Calu3 (cell line): ENCODE measurements at regions not wholly inside any gene's neighbourhood (a gene's known extent, or its start where the extent isn't known, plus 50 kb on each side); places are given as distances from the start of the nearest gene placed in this dataset.

Experiments
- BruUV-seq: library from RNA; stranded (reverse); fragments of 400-500 nt; replicated peaks from 2 replicates; lab custom pipeline; 2021; lab: Mats Ljungman, UMichigan
- CTCF ChIA-PET: fragments of 300-600 bp; sonication (Branson Sonifier 250); formaldehyde crosslinking; loops from one replicate; lab custom pipeline; 2022; ENCODE audit warnings: antibody characterized with exemption; lab: Charles Lee
- DNase-seq: peaks from one replicate; pipeline ENCODE4 v3.0.0; 2022
- H3K27ac Mint-ChIP-seq: one replicate; pipeline ENCODE4 v1.8.0; 2022; ENCODE audit warnings: mixed read lengths; ENCODE audit not compliant: unreplicated experiment
- H3K27me3 Mint-ChIP-seq: one replicate; pipeline ENCODE4 v1.8.0; 2022; ENCODE audit warnings: mixed read lengths; ENCODE audit not compliant: unreplicated experiment
- H3K36me3 Mint-ChIP-seq: one replicate; pipeline ENCODE4 v1.8.0; 2022; ENCODE audit warnings: mild to moderate bottlenecking, moderate library complexity, mixed read lengths; ENCODE audit not compliant: insufficient read depth, unreplicated experiment
- H3K4me1 Mint-ChIP-seq: one replicate; pipeline ENCODE4 v1.8.0; 2022; ENCODE audit warnings: mild to moderate bottlenecking, low read depth, mixed read lengths; ENCODE audit not compliant: unreplicated experiment
- H3K4me3 Mint-ChIP-seq: one replicate; pipeline ENCODE4 v1.8.0; 2022; ENCODE audit warnings: mild to moderate bottlenecking, low read depth, moderate library complexity, mixed read lengths; ENCODE audit not compliant: unreplicated experiment
- H3K9me3 Mint-ChIP-seq: one replicate; pipeline ENCODE4 v1.8.0; 2022; ENCODE audit warnings: low read depth, mixed read lengths; ENCODE audit not compliant: unreplicated experiment
- CTCF ChIP-seq: fragments of 200-600 bp; IDR thresholded peaks from one replicate; pipeline ENCODE4 v1.8.0; 2022; ENCODE audit warnings: antibody characterized with exemption; ENCODE audit not compliant: unreplicated experiment
- intact Hi-C: fragments of 100-400 bp; cut with micrococcal nuclease; formaldehyde crosslinking; loops from one replicate; pipeline ENCODE4 v1.10.0; 2022; ENCODE audit not compliant: unreplicated experiment

DNA sequence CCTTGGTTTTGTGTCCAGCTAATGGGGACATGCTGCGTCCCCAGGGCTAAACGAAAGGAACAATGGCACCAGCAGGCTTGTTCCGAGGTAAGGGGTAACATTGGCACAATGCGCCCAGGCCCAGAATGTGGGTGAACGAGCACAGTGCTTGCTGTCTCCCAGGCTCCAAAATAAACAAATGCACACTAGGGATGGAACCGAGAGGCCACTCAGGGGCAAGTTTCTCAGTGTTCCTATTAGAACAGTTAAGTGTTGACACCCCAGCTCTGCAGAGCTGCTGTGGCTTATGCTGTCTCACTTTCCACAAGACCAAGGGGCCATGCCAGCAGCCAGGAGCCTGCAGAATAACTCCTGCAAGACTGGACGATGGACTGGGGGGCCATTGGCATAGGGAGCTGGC lies 492.4 kb downstream of the GADD45G start:
- H3K4me1 Mint-ChIP-seq, result no peaks in the 10 kb centered on the region
- no peaks in the 10 kb centered on the region for H3K9me3 Mint-ChIP-seq
- H3K27me3 Mint-ChIP-seq, result peaks cover 21% of the 10 kb centered on the region
- CTCF ChIA-PET, result interaction anchor here (0.9 kb wide), 1 partner anchor 499 kb away, joined by 3 read pairs; no protein-coding TSS in a partner anchor
- intact Hi-C loops, result no loop called here
- H3K36me3 Mint-ChIP-seq, result no peaks in the 10 kb centered on the region
- no peak for TF ChIP-seq CTCF
- H3K27ac Mint-ChIP-seq, result no peak overlapping the region
- H3K4me3 Mint-ChIP-seq, result no peak overlapping the region
- no peak for DNase-seq
- BruUV-seq, result no TSS peak

DNA sequence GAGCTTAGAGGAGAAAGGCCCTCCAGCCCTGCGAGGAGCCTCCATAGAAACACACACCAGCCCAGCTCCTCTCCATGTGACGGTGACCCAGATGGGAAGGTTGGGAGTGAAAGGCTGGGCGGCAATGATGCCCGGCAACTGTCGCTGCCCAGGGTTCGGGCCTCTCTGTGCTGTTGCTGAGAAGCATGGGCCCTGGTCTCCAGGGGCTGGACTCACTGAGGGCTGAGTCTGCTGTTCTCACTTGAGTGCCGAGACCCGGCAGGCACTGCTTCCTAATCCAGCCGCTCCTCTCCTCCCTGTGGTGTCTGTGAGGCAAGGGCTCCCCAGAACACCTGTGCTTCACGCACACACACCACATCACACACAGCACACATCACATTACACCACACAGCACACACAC lies 493.6 kb downstream of the GADD45G start:
- Mint-ChIP-seq H3K4me1 (no peaks in the 10 kb centered on the region), H3K9me3 (no peaks in the 10 kb centered on the region), H3K36me3 (no peaks in the 10 kb centered on the region), H3K27ac (no peak overlapping the region), H3K4me3 (no peak overlapping the region), H3K27me3 (peaks cover 10% of the 10 kb centered on the region)
- no peak for DNase-seq
- BruUV-seq, result no TSS peak
- no peak for TF ChIP-seq CTCF
- intact Hi-C loops, result no loop called here
- CTCF ChIA-PET, result interaction anchor here (0.9 kb wide), 1 partner anchor 501 kb away, joined by 3 read pairs; no protein-coding TSS in a partner anchor

GRCh38 chr9:90099262-90099963 lies 494.6 kb downstream of the GADD45G start:
- intact Hi-C loops, result no loop called here
- H3K4me3 Mint-ChIP-seq, result no peak overlapping the region

DNA sequence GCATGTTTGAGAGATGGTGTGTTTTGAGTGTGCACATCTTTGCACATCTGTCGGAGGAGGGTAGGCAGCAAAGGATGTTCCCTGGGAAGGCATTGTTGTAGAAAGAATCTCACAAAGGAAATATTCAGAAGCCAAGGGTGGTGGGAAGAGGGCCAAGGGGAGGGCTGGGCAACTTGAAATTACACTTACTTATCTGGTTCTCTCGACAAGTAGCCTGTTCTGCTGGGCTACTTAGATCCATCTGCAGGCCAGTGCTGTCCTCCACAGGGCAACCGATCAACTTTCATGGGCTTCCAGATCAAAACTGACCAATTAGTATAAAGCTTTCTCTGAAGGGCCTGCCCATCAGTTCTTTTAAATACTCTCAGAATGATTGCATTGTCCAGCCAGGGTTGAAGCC lies 495.2 kb downstream of the GADD45G start:
- intact Hi-C loops, result no loop called here
- Mint-ChIP-seq H3K27me3 (no peaks in the 10 kb centered on the region), H3K9me3 (no peaks in the 10 kb centered on the region), H3K27ac (no peak overlapping the region), H3K4me1 (no peaks in the 10 kb centered on the region), H3K4me3 (no peak overlapping the region), H3K36me3 (no peaks in the 10 kb centered on the region)
- DNase-seq, result no peak
- no peak for TF ChIP-seq CTCF
- CTCF ChIA-PET, result interaction anchor here (0.7 to 1.3 kb wide), 3 partner anchors 497 to 506 kb away, joined by 3 to 12 read pairs (median 8); no protein-coding TSS in a partner anchor
- no TSS peak for BruUV-seq

More at GRCh38 chr9:90099262-90099963, 494.6 kb downstream of the GADD45G start:
- DNase-seq, result no peak
- no peak for TF ChIP-seq CTCF
- Mint-ChIP-seq H3K36me3 (no peaks in the 10 kb centered on the region), H3K27ac (no peak overlapping the region), H3K9me3 (no peaks in the 10 kb centered on the region), H3K4me1 (no peaks in the 10 kb centered on the region), H3K27me3 (no peaks in the 10 kb centered on the region)
- BruUV-seq, result no TSS peak
- CTCF ChIA-PET, result interaction anchor here (0.7 to 1.3 kb wide), 3 partner anchors 496 to 506 kb away, joined by 3 to 12 read pairs (median 8); no protein-coding TSS in a partner anchor
